ENCODE measurements at regions not wholly inside any gene's neighbourhood (a gene's known extent, or its start where the extent isn't known, plus 50 kb on each side); places are given as distances from the start of the nearest gene placed in this dataset.
"Not testable (repeated sequence)": the region's sequence is repeated elsewhere in the genome, so short reads cannot be mapped to it uniquely, and the experiment has no call there.

GRCh38 chr2:88986721-88987330 is 295.4 kb downstream of the RPIA start:
- not testable (repeated sequence) for TF ChIP-seq CTCF (conservative IDR thresholded peaks at IDR 0.05; ENCODE audit: low read length); EZH2phosphoT487 (IDR thresholded peaks at IDR 0.05; ENCODE audit: borderline replicate concordance, low read depth, low read length)

All from OCI-LY7 (cell line).